ENCODE measurements at regions not wholly inside any gene's neighbourhood (a gene's known extent, or its start where the extent isn't known, plus 50 kb on each side); places are given as distances from the start of the nearest gene placed in this dataset.

DNA sequence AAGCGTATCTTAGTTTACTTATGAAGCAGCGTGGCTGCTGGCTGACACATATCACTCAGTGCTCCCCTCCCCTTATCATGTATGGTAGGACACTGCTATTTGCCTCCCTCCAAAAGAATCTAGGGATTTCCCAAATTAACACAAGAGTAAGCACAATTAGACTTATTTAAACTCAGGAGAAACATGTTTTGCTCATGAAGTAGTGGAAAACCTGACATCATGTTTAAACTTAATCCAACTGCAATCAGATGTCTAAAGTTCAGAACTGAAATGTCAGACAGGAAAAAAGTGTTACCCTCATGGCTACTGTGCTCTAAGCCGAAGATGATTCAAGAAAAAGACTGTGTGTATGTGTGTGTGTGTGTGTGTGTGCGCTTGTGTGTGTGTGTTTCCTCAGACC lies 324.1 kb upstream of the TNC start:
- Histone ChIP-seq H3K27ac (ENCODE audit: insufficient read length, low read depth, low read length) (no peak overlapping the region), H3K9ac (ENCODE audit: extremely low read depth, insufficient read length, low read length) (no peak overlapping the region), H2BK120ac (ENCODE audit: low read depth, low read length, poor library complexity, severe bottlenecking) (no peak overlapping the region), H3K23me2 (ENCODE audit: insufficient read length, low read depth, low read length, poor library complexity, severe bottlenecking) (no peaks in the 10 kb centered on the region), H3K23ac (ENCODE audit: insufficient read length, low read depth, low read length) (no peak overlapping the region), H4K5ac (ENCODE audit: insufficient read length, low read depth, low read length) (no peak overlapping the region), H3K79me2 (ENCODE audit: insufficient read depth, low read length) (no peaks in the 10 kb centered on the region), H3K4me2 (ENCODE audit: insufficient read depth, insufficient read length, low read length) (no peak overlapping the region), H2AFZ (ENCODE audit: low read length) (no peak overlapping the region), H2BK20ac (ENCODE audit: low read depth, low read length, poor library complexity, severe bottlenecking) (no peak overlapping the region), H3K18ac (ENCODE audit: insufficient read length, low read depth, low read length) (no peak overlapping the region), H4K91ac (ENCODE audit: insufficient read length, low read depth, low read length) (no peak overlapping the region), H3K27me3 (ENCODE audit: insufficient read depth, low read length) (no peaks in the 10 kb centered on the region), H2AK5ac (ENCODE audit: insufficient read length, low read length) (no peak overlapping the region), H3T11ph (ENCODE audit: low read length) (no peak overlapping the region), H3K79me1 (ENCODE audit: insufficient read depth, low read depth, low read length, poor library complexity, severe bottlenecking) (no peaks in the 10 kb centered on the region), H4K20me1 (ENCODE audit: control insufficient read depth, insufficient read depth, insufficient read length) (no peaks in the 10 kb centered on the region), H4K8ac (replicated peaks; ENCODE audit: insufficient read length, low read depth, low read length) (no peak overlapping the region), H3K56ac (ENCODE audit: insufficient read length, low read depth, low read length) (no peak overlapping the region), H2BK5ac (ENCODE audit: insufficient read length, low read length) (no peak overlapping the region), H2BK15ac (ENCODE audit: low read depth, low read length) (no peak overlapping the region), H3K9me3 (ENCODE audit: control insufficient read depth, low read depth, low read length) (no peaks in the 10 kb centered on the region), H2BK12ac (ENCODE audit: insufficient read length, low read depth, low read length) (no peak overlapping the region), H3K14ac (ENCODE audit: insufficient read depth, low read length) (no peak overlapping the region), H3K4ac (ENCODE audit: low read depth, low read length) (no peak overlapping the region), H3K4me1 (ENCODE audit: insufficient read depth, low read length) (no peaks in the 10 kb centered on the region)
- H3K36me3 Mint-ChIP-seq (ENCODE audit: insufficient read depth in 1 of 3, low read depth in 3 of 3) = no peaks in the 10 kb centered on the region
- H3K9me3 Mint-ChIP-seq = no peaks in the 10 kb centered on the region
- no peak overlapping the region for H3K4me3 Mint-ChIP-seq
- H3K27ac Mint-ChIP-seq = no peak overlapping the region
- no peak for DNase-seq
- TF ChIP-seq, protein P1, sequence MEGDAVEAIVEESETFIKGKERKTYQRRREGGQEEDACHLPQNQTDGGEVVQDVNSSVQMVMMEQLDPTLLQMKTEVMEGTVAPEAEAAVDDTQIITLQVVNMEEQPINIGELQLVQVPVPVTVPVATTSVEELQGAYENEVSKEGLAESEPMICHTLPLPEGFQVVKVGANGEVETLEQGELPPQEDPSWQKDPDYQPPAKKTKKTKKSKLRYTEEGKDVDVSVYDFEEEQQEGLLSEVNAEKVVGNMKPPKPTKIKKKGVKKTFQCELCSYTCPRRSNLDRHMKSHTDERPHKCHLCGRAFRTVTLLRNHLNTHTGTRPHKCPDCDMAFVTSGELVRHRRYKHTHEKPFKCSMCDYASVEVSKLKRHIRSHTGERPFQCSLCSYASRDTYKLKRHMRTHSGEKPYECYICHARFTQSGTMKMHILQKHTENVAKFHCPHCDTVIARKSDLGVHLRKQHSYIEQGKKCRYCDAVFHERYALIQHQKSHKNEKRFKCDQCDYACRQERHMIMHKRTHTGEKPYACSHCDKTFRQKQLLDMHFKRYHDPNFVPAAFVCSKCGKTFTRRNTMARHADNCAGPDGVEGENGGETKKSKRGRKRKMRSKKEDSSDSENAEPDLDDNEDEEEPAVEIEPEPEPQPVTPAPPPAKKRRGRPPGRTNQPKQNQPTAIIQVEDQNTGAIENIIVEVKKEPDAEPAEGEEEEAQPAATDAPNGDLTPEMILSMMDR (conservative IDR thresholded peaks at IDR 0.05) = no peak
- H3K27me3 Mint-ChIP-seq (ENCODE audit: low read depth) = no peaks in the 10 kb centered on the region
- no CpG with 5 or more reads among the region's 4 CpGs for WGBS (ENCODE audit: extremely low coverage, insufficient read length, low lambda C conversion rate)
- peaks cover 3 to 8% of the 10 kb centered on the region in 2 experiments; a peak in 2 of 4 replicates for H3K4me1 Mint-ChIP-seq
